ENCODE measurements at regions not wholly inside any gene's neighbourhood (a gene's known extent, or its start where the extent isn't known, plus 50 kb on each side); places are given as distances from the start of the nearest gene placed in this dataset.

DNA sequence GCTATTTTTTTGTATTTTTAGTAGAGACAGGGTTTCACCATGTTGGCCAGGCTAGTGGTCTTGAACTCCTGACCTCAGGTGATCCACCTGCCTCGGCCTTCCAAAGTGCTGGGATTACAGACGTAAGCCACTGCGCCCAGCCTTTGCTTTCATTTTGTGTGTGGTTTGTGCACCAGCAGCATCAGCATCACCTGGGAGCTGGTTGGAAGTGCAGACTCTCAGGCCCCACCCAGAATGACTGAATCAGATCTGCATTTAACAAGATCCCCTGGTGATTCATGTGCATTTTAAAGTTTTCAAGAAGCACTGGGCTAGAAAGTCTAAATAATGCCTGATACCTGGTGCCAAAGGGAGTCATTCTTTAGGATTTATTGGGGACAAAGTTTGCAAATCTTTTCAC, 73.4 kb upstream of the BNIP2 start:
- TF ChIP-seq, protein P1, sequence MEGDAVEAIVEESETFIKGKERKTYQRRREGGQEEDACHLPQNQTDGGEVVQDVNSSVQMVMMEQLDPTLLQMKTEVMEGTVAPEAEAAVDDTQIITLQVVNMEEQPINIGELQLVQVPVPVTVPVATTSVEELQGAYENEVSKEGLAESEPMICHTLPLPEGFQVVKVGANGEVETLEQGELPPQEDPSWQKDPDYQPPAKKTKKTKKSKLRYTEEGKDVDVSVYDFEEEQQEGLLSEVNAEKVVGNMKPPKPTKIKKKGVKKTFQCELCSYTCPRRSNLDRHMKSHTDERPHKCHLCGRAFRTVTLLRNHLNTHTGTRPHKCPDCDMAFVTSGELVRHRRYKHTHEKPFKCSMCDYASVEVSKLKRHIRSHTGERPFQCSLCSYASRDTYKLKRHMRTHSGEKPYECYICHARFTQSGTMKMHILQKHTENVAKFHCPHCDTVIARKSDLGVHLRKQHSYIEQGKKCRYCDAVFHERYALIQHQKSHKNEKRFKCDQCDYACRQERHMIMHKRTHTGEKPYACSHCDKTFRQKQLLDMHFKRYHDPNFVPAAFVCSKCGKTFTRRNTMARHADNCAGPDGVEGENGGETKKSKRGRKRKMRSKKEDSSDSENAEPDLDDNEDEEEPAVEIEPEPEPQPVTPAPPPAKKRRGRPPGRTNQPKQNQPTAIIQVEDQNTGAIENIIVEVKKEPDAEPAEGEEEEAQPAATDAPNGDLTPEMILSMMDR (IDR thresholded peaks at IDR 0.05): no peak
- TF ChIP-seq POLR2A (IDR thresholded peaks at IDR 0.05): no peak

Measured in right lobe of liver (tissue), 4 donors.